H9 (cell line): ENCODE measurements at regions not wholly inside any gene's neighbourhood (a gene's known extent, or its start where the extent isn't known, plus 50 kb on each side); places are given as distances from the start of the nearest gene placed in this dataset.

Source experiments
- DNase-seq: peaks from one replicate; pipeline ENCODE4 v3.0.0-alpha.2; 2017
- H2AFZ ChIP-seq: one replicate; pipeline ENCODE4 v1.6.1; 2013; ENCODE audit warnings: mild to moderate bottlenecking, low read length, control low read depth, moderate library complexity
- H2AK5ac ChIP-seq: 2 replicates; pipeline ENCODE4 v1.6.1; 2013; ENCODE audit warnings: low read length, control low read depth, mixed read lengths; ENCODE audit not compliant: insufficient read length
- H2BK120ac ChIP-seq: one replicate; pipeline ENCODE4 v1.6.1; 2013; ENCODE audit warnings: low read depth, mild to moderate bottlenecking, low read length, control low read depth, inconsistent platforms; ENCODE audit not compliant: poor library complexity, severe bottlenecking
- H2BK12ac ChIP-seq: 2 replicates; pipeline ENCODE4 v1.6.1; 2013; ENCODE audit warnings: low read length, control low read depth, mixed read lengths, low read depth; ENCODE audit not compliant: insufficient read length
- H2BK15ac ChIP-seq: 2 replicates; pipeline ENCODE4 v1.6.1; 2013; ENCODE audit warnings: low read depth, low read length, control low read depth
- H2BK20ac ChIP-seq: one replicate; pipeline ENCODE4 v1.6.1; 2013; ENCODE audit warnings: low read depth, mild to moderate bottlenecking, low read length, control low read depth, inconsistent platforms; ENCODE audit not compliant: poor library complexity, severe bottlenecking
- H2BK5ac ChIP-seq: 2 replicates; pipeline ENCODE4 v1.6.1; 2013; ENCODE audit warnings: low read length, control low read depth, mixed read lengths; ENCODE audit not compliant: insufficient read length
- H3K14ac ChIP-seq: 2 replicates; pipeline ENCODE4 v1.6.1; 2013; ENCODE audit warnings: low read length, control low read depth; ENCODE audit not compliant: insufficient read depth
- H3K18ac ChIP-seq: 2 replicates; pipeline ENCODE4 v1.6.1; 2013; ENCODE audit warnings: low read depth, mild to moderate bottlenecking, mixed read lengths, low read length, control low read depth; ENCODE audit not compliant: insufficient read length
- H3K23ac ChIP-seq: 2 replicates; pipeline ENCODE4 v1.6.1; 2013; ENCODE audit warnings: low read length, control low read depth, mixed read lengths, low read depth; ENCODE audit not compliant: insufficient read length
- H3K23me2 ChIP-seq: 2 replicates; pipeline ENCODE4 v1.6.1; 2013; ENCODE audit warnings: low read depth, mild to moderate bottlenecking, mixed read lengths, low read length, control low read depth; ENCODE audit not compliant: insufficient read length, poor library complexity, severe bottlenecking
- H3K27ac ChIP-seq: 2 replicates; pipeline ENCODE4 v1.5.1; 2013; ENCODE audit warnings: low read length, control low read depth, mixed read lengths, low read depth; ENCODE audit not compliant: insufficient read length
- H3K27me3 ChIP-seq: 2 replicates; pipeline ENCODE4 v1.6.1; 2013; ENCODE audit warnings: low read length, control low read depth, inconsistent platforms; ENCODE audit not compliant: insufficient read depth
- H3K4ac ChIP-seq: 2 replicates; pipeline ENCODE4 v1.6.1; 2013; ENCODE audit warnings: low read depth, mild to moderate bottlenecking, control low read depth, inconsistent platforms, low read length, moderate library complexity
- H3K4me1 ChIP-seq: 2 replicates; pipeline ENCODE4 v1.6.1; 2013; ENCODE audit warnings: low read length, control low read depth, inconsistent platforms; ENCODE audit not compliant: insufficient read depth
- H3K4me2 ChIP-seq: 2 replicates; pipeline ENCODE4 v1.6.1; 2013; ENCODE audit warnings: low read length, control low read depth, mixed read lengths; ENCODE audit not compliant: insufficient read length, insufficient read depth
- H3K56ac ChIP-seq: 2 replicates; pipeline ENCODE4 v1.6.1; 2013; ENCODE audit warnings: low read depth, mild to moderate bottlenecking, mixed read lengths, low read length, control low read depth; ENCODE audit not compliant: insufficient read length
- H3K79me1 ChIP-seq: 2 replicates; pipeline ENCODE4 v1.6.1; 2013; ENCODE audit warnings: low read depth, mild to moderate bottlenecking, moderate library complexity, low read length, control low read depth, inconsistent platforms; ENCODE audit not compliant: insufficient read depth, poor library complexity, severe bottlenecking
- H3K79me2 ChIP-seq: 2 replicates; pipeline ENCODE4 v1.6.1; 2013; ENCODE audit warnings: low read length, control low read depth, inconsistent platforms; ENCODE audit not compliant: insufficient read depth
- H3K9ac ChIP-seq: 2 replicates; pipeline ENCODE4 v1.6.1; 2013; ENCODE audit warnings: low read length, control low read depth, mixed read lengths; ENCODE audit not compliant: insufficient read length; ENCODE audit errors: extremely low read depth
- H3K9me3 ChIP-seq: one replicate; pipeline ENCODE4 v1.6.1; 2013; ENCODE audit warnings: low read depth, low read length, inconsistent platforms; ENCODE audit not compliant: control insufficient read depth
- H3T11ph ChIP-seq: one replicate; pipeline ENCODE4 v1.6.1; 2013; ENCODE audit warnings: mild to moderate bottlenecking, low read length, control low read depth, inconsistent platforms
- H4K20me1 ChIP-seq: one replicate; pipeline ENCODE4 v1.6.1; 2013; ENCODE audit not compliant: control insufficient read depth, insufficient read length, insufficient read depth
- H4K5ac ChIP-seq: 2 replicates; pipeline ENCODE4 v1.6.1; 2013; ENCODE audit warnings: low read depth, mild to moderate bottlenecking, mixed read lengths, low read length, control low read depth; ENCODE audit not compliant: insufficient read length
- H4K8ac ChIP-seq: replicated peaks from 2 replicates; pipeline ENCODE4 v1.6.1; 2013; ENCODE audit warnings: low read length, control low read depth, mixed read lengths, low read depth; ENCODE audit not compliant: insufficient read length
- H4K91ac ChIP-seq: 2 replicates; pipeline ENCODE4 v1.6.1; 2013; ENCODE audit warnings: low read depth, mild to moderate bottlenecking, moderate library complexity, mixed read lengths, low read length, control low read depth; ENCODE audit not compliant: insufficient read length
- H3K27ac Mint-ChIP-seq, 3 experiments: 2 replicates in 2 of 3; 3 replicates in 1 of 3; pipeline ENCODE4 v1.8.0; 2020 to 2021; ENCODE audit warnings: mixed read lengths in 3 of 3, mild to moderate bottlenecking in 1 of 3, moderate library complexity in 1 of 3
- H3K27me3 Mint-ChIP-seq: 2 replicates; pipeline ENCODE4 v1.8.0; 2021; ENCODE audit warnings: low read depth, mild to moderate bottlenecking, moderate library complexity, mixed read lengths
- H3K36me3 Mint-ChIP-seq, 3 experiments: 2 replicates in 2 of 3; 3 replicates in 1 of 3; pipeline ENCODE4 v1.8.0; 2020 to 2021; ENCODE audit warnings: low read depth in 3 of 3, mixed read lengths in 3 of 3; ENCODE audit not compliant: insufficient read depth in 1 of 3
- H3K4me1 Mint-ChIP-seq, 2 experiments: 2 replicates each; pipeline ENCODE4 v1.8.0; 2020; ENCODE audit warnings: mixed read lengths in 2 of 2
- H3K4me3 Mint-ChIP-seq, 2 experiments: 2 replicates in 1 of 2; 3 replicates in 1 of 2; pipeline ENCODE4 v1.8.0; 2020 to 2021; ENCODE audit warnings: mild to moderate bottlenecking in 2 of 2, mixed read lengths in 2 of 2, moderate library complexity in 1 of 2
- H3K9me3 Mint-ChIP-seq, 2 experiments: 2 replicates in 1 of 2; 3 replicates in 1 of 2; pipeline ENCODE4 v1.8.0; 2020; ENCODE audit warnings: mild to moderate bottlenecking in 2 of 2, mixed read lengths in 2 of 2, moderate library complexity in 1 of 2
- WGBS: extraction: QIAGEN DNeasy Blood & Tissue Kit; methylation state at CpG from one replicate; pipeline ENCODE4 v1.1.7; 2013; ENCODE audit warnings: missing lambda C conversion rate, low lambda C conversion rate, mixed read lengths; ENCODE audit not compliant: insufficient read length; ENCODE audit errors: extremely low coverage; 5-methylcytosine and 5-hydroxymethylcytosine counted together
- TF ChIP-seq, protein P1 (sequence below): fragments of 200-600 bp; sonication (generic); conservative IDR thresholded peaks from 3 replicates; pipeline ENCODE4 v1.8.0; 2021; ENCODE audit warnings: antibody characterized with exemption, mild to moderate bottlenecking

DNA sequence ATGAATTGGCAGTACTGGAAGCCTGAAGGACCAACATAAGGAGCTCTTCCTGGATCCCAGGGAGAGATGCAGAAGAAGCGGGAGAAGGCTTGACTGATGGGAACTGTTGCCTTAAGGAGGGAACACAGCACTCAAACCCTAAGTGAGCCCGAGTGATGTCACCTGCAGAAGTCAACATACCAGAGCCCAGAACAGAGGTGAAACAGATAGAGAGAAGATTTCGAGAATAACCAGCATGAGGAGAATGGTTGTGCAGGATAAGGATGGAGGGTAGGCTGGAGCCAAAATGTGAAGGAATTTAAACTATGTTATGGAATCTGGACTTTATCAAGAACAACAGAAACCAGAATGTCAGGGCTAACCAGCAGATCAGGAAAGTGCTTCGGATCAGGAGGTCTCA lies 463.1 kb upstream of the DDX18 start:
- no peak overlapping the region for H3K56ac ChIP-seq
- TF ChIP-seq, protein P1, sequence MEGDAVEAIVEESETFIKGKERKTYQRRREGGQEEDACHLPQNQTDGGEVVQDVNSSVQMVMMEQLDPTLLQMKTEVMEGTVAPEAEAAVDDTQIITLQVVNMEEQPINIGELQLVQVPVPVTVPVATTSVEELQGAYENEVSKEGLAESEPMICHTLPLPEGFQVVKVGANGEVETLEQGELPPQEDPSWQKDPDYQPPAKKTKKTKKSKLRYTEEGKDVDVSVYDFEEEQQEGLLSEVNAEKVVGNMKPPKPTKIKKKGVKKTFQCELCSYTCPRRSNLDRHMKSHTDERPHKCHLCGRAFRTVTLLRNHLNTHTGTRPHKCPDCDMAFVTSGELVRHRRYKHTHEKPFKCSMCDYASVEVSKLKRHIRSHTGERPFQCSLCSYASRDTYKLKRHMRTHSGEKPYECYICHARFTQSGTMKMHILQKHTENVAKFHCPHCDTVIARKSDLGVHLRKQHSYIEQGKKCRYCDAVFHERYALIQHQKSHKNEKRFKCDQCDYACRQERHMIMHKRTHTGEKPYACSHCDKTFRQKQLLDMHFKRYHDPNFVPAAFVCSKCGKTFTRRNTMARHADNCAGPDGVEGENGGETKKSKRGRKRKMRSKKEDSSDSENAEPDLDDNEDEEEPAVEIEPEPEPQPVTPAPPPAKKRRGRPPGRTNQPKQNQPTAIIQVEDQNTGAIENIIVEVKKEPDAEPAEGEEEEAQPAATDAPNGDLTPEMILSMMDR: no peak
- H4K91ac ChIP-seq: no peak overlapping the region
- no peak overlapping the region for H3K4me2 ChIP-seq
- H3K4ac ChIP-seq: no peak overlapping the region
- no peaks in the 10 kb centered on the region for H3K79me2 ChIP-seq
- H2BK15ac ChIP-seq: no peak overlapping the region
- H2BK5ac ChIP-seq: no peak overlapping the region
- H3K27me3 ChIP-seq: no peaks in the 10 kb centered on the region
- no peak overlapping the region for H4K8ac ChIP-seq
- H3K27me3 Mint-ChIP-seq: no peaks in the 10 kb centered on the region
- H3K36me3 Mint-ChIP-seq: no peaks in the 10 kb centered on the region
- H2BK120ac ChIP-seq: no peak overlapping the region
- H3K9ac ChIP-seq: no peak overlapping the region
- H3K27ac Mint-ChIP-seq: no peak overlapping the region
- no peak overlapping the region for H2BK20ac ChIP-seq
- no peaks in the 10 kb centered on the region for H3K23me2 ChIP-seq
- H3K27ac ChIP-seq: no peak overlapping the region
- no peak overlapping the region for H3K14ac ChIP-seq
- no CpG with 5 or more reads among the region's 4 CpGs for WGBS
- H2AFZ ChIP-seq: no peak overlapping the region
- no peak overlapping the region for H4K5ac ChIP-seq
- H3K79me1 ChIP-seq: no peaks in the 10 kb centered on the region
- H3K4me1 ChIP-seq: no peaks in the 10 kb centered on the region
- H3K4me3 Mint-ChIP-seq: no peak overlapping the region
- H3T11ph ChIP-seq: no peak overlapping the region
- no peak overlapping the region for H2BK12ac ChIP-seq
- H3K18ac ChIP-seq: no peak overlapping the region
- H4K20me1 ChIP-seq: no peaks in the 10 kb centered on the region
- H3K9me3 ChIP-seq: no peaks in the 10 kb centered on the region
- H3K4me1 Mint-ChIP-seq: peaks cover 4 to 6% of the 10 kb centered on the region in 2 experiments; a peak in 3 of 4 replicates
- no peaks in the 10 kb centered on the region for H3K9me3 Mint-ChIP-seq
- no peak overlapping the region for H3K23ac ChIP-seq
- no peak overlapping the region for H2AK5ac ChIP-seq
- no peak for DNase-seq
